ENCODE measurements at regions not wholly inside any gene's neighbourhood (a gene's known extent, or its start where the extent isn't known, plus 50 kb on each side); places are given as distances from the start of the nearest gene placed in this dataset.

DNA sequence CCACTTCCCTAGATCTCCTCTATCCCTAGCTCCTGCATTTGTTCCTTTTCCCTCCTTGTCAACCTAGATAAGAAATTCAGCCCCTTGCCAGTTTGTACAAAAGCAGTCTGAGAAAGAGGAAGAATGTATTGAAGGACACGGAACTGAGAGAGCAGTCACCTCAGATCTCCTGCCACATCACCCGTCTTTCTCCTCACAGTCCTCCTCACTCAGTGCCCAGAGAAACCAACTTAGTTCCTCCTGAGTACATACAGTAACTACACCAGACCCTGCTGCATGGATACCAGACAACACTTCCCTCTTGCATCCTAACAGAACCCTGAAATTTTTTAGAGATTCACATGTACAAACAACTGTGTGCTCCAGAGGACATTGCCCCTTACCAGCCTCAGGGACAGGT, 563.6 kb upstream of the ADAMTS9 start:
- H3K79me2 ChIP-seq (ENCODE audit: insufficient read depth) = no peaks in the 10 kb centered on the region
- peaks cover 0 to 3% of the 10 kb centered on the region in 2 experiments; a peak in 2 of 4 replicates for H3K4me1 ChIP-seq (ENCODE audit: control insufficient read depth in 1 of 2, insufficient read depth in 2 of 2, low read depth in 1 of 2, low read length in 1 of 2)
- TF ChIP-seq, protein P1, sequence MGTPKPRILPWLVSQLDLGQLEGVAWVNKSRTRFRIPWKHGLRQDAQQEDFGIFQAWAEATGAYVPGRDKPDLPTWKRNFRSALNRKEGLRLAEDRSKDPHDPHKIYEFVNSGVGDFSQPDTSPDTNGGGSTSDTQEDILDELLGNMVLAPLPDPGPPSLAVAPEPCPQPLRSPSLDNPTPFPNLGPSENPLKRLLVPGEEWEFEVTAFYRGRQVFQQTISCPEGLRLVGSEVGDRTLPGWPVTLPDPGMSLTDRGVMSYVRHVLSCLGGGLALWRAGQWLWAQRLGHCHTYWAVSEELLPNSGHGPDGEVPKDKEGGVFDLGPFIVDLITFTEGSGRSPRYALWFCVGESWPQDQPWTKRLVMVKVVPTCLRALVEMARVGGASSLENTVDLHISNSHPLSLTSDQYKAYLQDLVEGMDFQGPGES (IDR thresholded peaks at IDR 0.05; ENCODE audit: low read depth, low read length) = no peak
- TF ChIP-seq, protein P2, sequence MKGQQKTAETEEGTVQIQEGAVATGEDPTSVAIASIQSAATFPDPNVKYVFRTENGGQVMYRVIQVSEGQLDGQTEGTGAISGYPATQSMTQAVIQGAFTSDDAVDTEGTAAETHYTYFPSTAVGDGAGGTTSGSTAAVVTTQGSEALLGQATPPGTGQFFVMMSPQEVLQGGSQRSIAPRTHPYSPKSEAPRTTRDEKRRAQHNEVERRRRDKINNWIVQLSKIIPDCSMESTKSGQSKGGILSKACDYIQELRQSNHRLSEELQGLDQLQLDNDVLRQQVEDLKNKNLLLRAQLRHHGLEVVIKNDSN (IDR thresholded peaks at IDR 0.05; ENCODE audit: borderline replicate concordance, low read depth) = no peak
- TF ChIP-seq, protein P3, sequence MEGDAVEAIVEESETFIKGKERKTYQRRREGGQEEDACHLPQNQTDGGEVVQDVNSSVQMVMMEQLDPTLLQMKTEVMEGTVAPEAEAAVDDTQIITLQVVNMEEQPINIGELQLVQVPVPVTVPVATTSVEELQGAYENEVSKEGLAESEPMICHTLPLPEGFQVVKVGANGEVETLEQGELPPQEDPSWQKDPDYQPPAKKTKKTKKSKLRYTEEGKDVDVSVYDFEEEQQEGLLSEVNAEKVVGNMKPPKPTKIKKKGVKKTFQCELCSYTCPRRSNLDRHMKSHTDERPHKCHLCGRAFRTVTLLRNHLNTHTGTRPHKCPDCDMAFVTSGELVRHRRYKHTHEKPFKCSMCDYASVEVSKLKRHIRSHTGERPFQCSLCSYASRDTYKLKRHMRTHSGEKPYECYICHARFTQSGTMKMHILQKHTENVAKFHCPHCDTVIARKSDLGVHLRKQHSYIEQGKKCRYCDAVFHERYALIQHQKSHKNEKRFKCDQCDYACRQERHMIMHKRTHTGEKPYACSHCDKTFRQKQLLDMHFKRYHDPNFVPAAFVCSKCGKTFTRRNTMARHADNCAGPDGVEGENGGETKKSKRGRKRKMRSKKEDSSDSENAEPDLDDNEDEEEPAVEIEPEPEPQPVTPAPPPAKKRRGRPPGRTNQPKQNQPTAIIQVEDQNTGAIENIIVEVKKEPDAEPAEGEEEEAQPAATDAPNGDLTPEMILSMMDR (IDR thresholded peaks at IDR 0.05) = no peak
- TF ChIP-seq RCOR1 (IDR thresholded peaks at IDR 0.05; ENCODE audit: low read length) = no peak
- TF ChIP-seq EP300 (IDR thresholded peaks at IDR 0.05; ENCODE audit: borderline replicate concordance in 1 of 2, low read depth in 1 of 2, low read length in 1 of 2) = no peak
- TF ChIP-seq YY1 (IDR thresholded peaks at IDR 0.05; ENCODE audit: low read depth) = no peak
- TF ChIP-seq SMC3 (IDR thresholded peaks at IDR 0.05; ENCODE audit: low read depth, low read length) = no peak
- no peak for TF ChIP-seq RFX5 (IDR thresholded peaks at IDR 0.05; ENCODE audit: low read length)
- TF ChIP-seq TEAD4 (IDR thresholded peaks at IDR 0.05; ENCODE audit: borderline replicate concordance, insufficient read depth) = no peak
- no peak for TF ChIP-seq JUND (IDR thresholded peaks at IDR 0.05)
- no peak for TF ChIP-seq NFIC (IDR thresholded peaks at IDR 0.05; ENCODE audit: borderline replicate concordance)
- TF ChIP-seq, protein P4, sequence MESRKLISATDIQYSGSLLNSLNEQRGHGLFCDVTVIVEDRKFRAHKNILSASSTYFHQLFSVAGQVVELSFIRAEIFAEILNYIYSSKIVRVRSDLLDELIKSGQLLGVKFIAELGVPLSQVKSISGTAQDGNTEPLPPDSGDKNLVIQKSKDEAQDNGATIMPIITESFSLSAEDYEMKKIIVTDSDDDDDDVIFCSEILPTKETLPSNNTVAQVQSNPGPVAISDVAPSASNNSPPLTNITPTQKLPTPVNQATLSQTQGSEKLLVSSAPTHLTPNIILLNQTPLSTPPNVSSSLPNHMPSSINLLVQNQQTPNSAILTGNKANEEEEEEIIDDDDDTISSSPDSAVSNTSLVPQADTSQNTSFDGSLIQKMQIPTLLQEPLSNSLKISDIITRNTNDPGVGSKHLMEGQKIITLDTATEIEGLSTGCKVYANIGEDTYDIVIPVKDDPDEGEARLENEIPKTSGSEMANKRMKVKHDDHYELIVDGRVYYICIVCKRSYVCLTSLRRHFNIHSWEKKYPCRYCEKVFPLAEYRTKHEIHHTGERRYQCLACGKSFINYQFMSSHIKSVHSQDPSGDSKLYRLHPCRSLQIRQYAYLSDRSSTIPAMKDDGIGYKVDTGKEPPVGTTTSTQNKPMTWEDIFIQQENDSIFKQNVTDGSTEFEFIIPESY (IDR thresholded peaks at IDR 0.05; ENCODE audit: borderline replicate concordance, low read depth) = no peak
- no peak for TF ChIP-seq MXI1 (IDR thresholded peaks at IDR 0.05; ENCODE audit: low read depth, low read length)
- no peak for TF ChIP-seq POLR2AphosphoS5 (IDR thresholded peaks at IDR 0.05; ENCODE audit: low read depth, low read length)
- no peak for TF ChIP-seq GATA2 (CRISPR knock-in tag; IDR thresholded peaks at IDR 0.05)
- ChIA-PET CTCF (interaction anchor here (1.1 kb wide), 1 partner anchor 717 kb away, joined by 3 read pairs; no protein-coding TSS in a partner anchor), POLR2A (no interaction called here)
- WGBS (ENCODE audit: low lambda C conversion rate) = 60% methylated on average over 2 of the region's 2 CpGs
- no peaks in the 10 kb centered on the region for H3K9me2 ChIP-seq
- H3K9me3 ChIP-seq = no peaks in the 10 kb centered on the region
- no peaks in the 10 kb centered on the region for H3K36me3 ChIP-seq (replicated peaks in 1 of 2; ENCODE audit: control insufficient read depth in 1 of 2, insufficient read depth in 2 of 2, low read length in 1 of 2)
- H3K4me3 ChIP-seq (ENCODE audit: low read depth in 2 of 2, low read length in 1 of 2) = no peak overlapping the region
- DNase-seq = no peak
- no peak overlapping the region for H2AFZ ChIP-seq (ENCODE audit: low read depth)
- no peak overlapping the region for H3K27ac ChIP-seq (ENCODE audit: low read depth in 2 of 2, low read length in 1 of 2)
- no peak overlapping the region for H3K4me2 ChIP-seq
- no peaks in the 10 kb centered on the region; the same call in 1 of the 2 replicates for H3K27me3 ChIP-seq (ENCODE audit: insufficient read depth)
- no peak overlapping the region for H3K9ac ChIP-seq
- no peaks in the 10 kb centered on the region for H3F3A ChIP-seq (replicated peaks; ENCODE audit: insufficient read depth)
- H4K20me1 ChIP-seq (ENCODE audit: insufficient read depth) = no peaks in the 10 kb centered on the region
